HT1080 (cell line): ENCODE measurements at regions not wholly inside any gene's neighbourhood (a gene's known extent, or its start where the extent isn't known, plus 50 kb on each side); places are given as distances from the start of the nearest gene placed in this dataset.

ENCODE experiments used
- DNase-seq: peaks from one replicate; pipeline ENCODE4 v3.0.0-alpha.2; 2015; ENCODE audit warnings: low read depth

DNA sequence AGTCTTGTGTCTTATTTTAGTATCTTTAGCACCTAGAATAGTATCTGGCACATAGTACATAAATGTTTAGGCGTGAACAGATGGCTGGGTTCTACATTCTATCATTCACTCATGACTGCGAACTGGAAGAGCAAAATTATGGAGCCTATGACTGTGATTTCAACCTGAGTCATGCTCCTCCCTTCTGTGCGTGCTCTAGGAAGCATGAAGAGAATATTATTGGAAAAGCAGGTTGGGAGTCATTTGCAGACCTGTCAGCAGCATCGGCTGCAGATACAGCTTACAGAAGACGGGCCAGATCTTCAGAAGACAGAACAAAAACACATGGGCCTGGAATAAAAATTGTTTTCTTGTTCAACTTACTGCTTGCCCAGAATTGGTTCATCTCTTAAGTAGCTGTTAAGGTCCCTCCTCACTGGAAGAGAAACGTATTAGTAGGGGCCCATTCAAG lies 344.0 kb upstream of the USP24 start:
- no peak for DNase-seq

DNA sequence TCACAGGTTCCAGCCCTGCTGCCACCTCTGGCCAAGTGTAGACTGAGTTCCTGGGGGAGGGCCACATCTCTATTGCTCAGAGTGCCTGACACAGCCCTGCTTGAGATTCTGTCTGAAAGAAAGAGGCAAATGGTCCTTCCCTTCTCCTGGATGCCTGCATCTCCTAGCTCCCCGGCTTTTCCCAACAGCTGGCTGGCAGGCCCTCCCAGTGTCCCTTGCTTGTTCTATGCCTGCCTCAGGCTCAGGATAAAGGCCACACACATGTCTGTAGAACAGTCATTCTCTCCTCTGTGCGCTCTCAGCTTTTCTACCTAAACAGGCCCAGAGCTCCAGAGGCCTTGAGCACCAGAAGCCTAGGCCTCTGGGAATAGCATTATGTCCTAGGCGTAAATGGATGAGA lies 343.4 kb upstream of the USP24 start:
- no peak for DNase-seq

DNA sequence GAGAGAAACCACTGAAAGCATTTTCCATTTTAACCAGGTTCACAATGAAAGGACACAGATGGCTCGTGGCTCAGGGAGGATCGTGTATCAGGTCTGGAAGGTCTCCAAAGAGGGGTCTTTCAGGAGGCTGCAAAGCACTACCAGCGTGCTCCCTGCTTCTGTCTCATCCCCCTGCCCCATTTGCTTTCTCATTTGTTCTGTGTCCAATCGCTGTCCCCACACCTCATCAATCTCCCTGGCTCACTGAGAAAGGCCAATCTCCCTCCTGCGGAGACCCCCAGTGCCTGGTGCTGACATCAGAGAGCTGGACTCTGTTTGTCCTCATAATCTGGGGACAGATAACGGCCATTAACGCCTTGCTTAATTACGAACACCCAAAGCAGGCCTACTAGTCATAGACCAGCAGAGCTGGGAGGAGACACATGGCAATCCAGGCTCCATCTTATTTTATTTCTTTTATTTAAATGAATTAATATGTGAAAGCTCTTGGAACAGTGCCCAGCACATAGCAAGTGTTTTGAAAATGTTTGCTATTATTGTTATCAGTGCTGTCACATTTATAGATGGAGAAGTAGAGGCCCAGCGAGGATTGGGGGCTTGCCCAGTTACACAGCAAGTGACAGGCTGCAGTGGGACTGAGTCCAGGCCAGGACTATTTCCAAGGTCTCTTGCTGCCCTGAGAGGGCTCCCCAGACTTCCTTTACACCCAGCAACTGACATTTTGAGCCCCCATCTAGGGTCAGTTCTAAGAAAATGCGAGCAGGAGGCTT lies 341.0 kb upstream of the USP24 start:
- DNase-seq: no peak

DNA sequence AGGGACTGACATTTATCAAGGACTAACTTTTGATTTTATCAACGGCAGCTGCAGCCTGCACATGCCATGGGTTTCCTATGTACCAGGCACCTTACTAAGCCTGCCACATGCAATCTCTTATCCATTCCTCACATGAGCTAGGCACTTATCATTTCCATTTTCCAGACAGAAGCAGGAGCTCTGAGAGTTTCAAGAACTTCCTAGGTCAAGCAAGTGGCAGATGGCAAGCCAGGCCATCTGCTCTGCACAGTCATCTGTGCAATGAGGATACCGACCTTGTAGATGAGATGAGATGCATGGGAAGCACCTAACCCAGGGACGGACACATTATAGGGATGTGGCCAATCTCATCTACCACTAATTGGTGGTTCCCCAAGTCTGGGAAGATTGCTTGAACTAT lies 339.4 kb upstream of the USP24 start:
- no peak for DNase-seq

DNA sequence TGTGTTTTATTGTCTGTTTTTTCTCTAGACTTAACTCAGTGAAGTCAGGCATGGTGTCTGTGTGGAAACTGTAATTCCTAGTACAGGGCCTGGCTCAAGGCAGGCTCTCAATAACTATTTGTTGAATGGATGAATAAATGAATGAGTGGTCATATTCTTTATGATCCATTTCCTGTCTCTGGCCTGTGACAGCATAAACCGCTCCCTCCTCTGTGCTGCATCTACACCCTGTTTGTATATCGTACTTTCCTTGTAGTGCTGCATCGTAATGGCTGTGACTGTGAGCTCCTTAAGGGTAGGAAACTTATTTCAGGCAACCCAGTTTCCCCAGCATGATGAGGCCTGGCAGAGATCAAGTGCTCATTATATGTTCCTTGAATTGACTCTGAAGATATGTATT lies 337.5 kb upstream of the USP24 start:
- DNase-seq: no peak

DNA sequence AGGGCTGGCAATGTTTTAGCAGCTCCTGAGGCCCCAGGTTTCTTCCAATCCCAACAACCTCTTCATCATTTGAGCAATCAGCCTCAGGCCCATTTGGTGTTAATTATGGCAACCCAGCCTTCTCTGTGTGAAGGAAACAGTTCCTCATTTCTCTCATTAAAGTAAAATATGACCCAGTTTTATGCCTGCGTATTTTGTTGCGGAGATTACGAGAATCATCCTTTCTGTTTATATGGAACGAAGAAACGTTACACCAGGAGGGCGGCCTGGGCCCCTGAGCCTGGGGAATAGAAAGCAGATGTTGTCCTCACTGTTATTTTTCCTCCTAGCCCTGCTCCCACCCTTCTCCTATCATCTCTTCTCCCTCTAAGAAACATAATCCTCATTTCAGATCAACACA lies 332.2 kb upstream of the USP24 start:
- DNase-seq: no peak

DNA sequence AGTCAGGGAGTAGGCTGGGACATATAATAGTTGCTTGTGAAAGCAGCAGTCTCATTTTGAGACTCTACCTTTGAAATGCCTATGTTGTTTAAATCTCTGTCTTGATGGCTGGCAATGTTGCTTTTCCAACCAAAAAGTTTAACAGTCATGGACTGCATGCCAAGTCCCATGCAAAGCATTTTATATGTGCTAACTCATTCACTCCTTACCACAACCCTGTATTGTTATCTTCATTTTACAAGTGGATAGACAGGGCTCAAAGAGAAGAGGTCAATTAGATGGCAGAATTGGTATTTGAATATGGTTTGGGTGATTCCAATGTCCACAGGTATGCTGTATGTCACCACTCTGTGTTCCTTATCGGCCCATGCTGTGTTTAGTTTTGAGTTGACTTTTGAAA lies 331.4 kb upstream of the USP24 start:
- no peak for DNase-seq

DNA sequence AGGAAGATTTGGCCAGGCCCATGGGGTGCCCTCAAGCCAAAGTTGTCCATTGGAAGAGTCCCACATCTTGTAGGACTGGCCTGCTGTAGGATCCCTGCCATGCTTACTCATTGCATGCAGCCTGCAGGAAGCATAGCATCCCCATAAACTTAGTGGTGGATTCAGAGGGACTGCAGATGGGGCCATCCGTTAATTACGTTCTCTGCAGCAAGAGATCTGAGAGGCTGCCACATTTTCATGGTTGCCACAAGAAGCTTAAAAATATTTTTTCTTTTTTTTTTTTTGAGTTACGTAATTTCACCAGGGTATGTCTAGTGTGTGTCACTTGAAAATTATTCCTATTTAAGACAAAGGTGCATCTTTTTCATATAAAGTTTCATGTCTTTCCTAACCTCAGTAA lies 329.7 kb upstream of the USP24 start:
- DNase-seq: no peak

DNA sequence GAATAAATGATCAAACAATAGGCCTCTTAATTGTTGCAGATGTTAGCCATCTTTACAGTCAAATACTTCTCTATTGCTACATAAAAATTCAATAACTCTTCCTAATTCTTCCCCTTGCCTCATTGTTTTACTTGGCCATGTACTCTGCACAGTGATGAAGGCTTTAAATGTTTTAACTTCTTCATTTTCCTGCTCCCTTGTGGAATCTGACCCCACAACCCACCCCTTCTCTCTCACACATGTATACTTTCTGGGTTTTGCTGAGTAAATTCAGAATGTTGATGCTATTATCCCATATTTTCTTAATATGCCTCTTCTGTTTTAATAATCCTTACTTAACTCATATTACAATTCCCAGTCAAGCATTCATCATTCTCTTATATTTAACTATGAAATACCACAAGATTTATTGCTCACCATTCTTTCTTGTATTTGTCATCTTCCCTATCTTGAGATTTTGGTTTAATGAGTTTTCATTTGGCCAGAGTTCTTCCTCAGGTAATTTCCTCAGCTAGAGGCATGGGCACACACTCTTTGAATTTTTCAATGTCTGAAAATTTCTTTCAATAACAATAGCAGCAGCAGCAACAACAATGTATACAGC lies 327.8 kb upstream of the USP24 start:
- no peak for DNase-seq

DNA sequence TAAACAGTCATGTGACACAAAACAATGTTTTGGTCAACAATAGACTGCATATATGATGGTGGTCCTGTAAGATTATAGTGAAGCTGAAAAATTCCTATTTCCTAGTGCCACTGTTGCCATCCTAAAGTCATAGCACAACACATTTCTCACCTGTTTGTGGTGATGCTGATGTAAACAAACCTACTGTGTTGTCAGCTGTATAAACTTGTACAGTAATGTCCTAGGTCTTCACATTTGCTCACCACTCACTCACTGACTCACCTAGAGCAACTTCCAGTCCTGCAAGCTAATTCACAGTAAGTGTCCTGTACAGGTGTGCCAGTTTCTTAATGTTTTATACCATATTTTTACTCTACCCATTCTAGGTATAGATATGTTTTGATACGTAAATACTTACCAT lies 326.1 kb upstream of the USP24 start:
- no peak for DNase-seq

DNA sequence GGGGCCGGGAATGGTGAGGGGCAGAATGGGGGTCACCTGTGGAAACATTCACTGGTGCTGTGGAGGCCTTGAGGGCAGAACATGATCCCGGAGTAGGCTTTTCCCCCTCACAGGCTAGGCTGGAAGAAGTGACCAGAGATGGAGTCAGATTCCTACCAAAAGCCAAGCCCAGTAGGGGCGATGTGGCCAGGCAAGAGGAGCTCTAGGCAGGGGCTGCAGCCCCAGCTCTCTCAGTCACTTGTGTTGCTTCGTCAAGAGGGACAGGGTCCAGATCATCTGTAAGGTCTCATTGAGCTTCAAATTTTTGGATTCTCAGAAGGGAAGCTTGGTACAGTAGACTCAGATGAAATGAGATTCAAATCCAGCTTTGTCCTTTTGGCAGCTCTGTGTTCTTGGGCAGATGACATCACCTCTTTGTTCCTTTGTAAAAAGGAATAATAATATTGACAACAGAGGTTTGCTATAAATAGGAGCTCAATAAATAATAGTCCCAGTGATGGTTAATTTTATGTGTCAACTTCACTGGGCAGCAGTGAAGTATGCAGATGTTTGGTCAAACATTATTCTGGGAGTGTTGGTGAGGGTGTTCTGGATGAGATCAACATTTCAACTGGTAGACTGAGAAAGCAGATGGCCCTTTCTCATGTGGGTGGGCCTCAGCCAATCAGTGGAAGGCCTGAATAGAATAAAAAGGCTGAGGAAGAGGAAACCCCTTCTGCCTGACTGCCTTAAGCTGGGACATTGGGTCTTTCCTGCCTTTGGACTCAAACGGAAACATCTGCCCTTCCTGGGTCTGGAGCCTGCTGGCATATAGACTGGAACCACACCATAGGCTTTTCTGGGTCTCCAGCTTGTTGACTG lies 324.7 kb upstream of the USP24 start:
- DNase-seq: no peak

DNA sequence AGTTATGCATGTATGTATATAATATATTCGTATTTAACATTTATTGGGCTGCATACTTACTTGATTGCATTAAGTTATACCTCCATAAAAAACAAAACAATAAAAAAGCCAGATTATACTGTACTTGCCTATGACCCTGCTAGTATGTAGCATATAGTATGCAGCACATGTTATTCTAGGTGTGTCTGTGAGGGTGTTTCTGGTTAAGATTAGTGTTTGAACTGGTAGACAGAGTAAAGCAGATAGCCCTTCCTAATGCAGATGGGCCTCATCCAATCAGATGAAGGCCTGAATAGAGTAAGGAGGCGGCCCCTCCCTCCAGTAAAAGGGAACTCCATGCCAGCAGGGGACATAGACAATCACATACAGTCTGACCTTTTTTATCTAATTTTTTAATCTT lies 323.3 kb upstream of the USP24 start:
- DNase-seq: no peak

DNA sequence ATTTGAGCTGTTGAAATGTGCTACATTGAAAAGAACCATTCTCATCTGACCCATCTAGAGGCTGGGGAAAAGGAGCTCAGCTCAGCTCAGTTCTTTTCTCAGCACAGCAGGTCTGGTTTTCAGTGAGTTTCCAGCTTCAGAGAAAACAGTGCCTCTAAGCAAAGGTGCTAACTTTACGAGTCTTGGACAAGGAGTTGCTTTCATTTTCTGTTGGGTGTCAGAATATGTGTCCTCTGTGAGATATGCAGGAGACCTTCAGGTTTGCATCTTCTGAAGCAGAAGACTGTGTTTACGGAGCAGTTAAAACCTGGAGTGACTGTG lies 321.3 kb upstream of the USP24 start:
- DNase-seq: no peak

DNA sequence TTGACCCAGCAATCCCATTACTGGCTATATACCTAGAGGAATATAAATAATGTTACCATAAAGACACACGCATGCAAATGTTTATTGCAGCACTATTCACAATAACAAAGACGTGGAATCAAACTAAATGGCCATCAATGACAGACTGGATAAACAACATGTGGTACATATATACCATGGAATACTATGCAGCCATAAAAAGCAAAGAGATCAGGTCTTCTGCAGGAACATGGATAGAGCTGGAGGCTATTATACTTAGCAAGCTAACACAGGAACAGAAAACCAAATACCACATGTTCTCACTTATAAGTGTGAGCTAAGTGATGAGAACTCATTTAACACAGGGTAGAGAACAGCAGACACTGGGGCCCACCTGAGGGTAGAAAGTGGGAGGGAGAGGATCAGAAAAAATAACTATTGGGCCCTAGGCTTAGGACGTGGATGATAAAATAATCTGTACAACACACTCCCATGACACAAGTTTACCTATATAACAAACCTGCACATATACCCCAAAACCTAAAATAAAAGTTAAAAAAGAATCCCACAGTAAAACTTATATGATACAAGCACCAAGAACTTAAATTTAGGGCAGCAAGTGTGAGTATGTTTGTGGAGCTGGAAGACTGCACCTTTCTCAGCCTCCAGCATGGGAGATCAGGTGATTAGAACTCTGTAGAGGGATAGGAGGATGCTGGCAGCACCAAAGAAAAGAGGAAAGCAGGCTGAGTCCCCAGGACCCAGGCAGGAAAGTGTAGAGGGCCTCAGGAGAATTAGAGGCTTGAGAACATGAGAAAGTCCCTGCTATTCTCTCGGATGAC lies 320.8 kb upstream of the USP24 start:
- DNase-seq: no peak

DNA sequence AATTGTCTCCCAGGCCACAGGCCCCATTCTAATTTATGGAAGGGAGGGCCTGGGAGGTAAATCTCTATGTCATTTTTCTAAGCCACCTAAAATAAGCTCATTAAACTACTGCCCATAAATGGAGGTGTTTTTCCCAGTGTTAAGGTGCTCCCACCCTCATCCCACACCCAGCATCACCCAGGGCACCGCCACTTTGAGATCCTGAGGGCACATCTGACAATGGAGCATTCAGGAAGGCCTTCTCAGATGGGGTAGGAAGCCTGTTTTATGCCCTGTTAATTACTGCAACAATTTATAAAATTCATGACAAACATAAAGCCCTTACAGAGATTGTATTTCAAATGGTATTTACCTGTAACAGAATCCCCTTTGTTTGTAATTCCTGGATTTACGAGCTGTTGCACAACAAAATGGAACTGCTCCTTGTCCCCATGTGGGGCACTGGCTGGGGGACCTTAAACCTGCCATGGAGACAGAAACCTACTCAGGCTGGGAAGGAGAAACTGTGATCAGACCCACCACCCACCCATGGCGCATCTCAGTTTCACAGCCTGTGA lies 319.5 kb upstream of the USP24 start:
- no peak for DNase-seq

DNA sequence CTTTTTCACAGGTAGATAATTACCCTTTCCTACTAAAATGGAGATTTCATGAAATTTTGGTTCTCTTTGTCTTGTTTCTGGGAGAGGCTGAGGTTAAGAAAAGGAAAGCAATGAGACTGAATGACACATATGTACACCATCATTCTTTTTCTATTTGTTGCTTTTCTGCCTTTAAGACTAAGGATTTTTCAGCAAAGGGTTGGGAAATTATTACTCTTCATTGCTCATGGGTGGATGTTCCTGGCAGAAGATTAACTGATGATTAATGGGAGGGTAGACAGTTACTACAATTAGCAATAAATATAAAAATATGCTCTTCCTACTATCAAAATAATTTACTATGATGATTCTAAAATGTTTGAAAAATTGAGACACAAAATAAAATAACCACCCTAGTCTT lies 316.5 kb upstream of the USP24 start:
- no peak for DNase-seq

DNA sequence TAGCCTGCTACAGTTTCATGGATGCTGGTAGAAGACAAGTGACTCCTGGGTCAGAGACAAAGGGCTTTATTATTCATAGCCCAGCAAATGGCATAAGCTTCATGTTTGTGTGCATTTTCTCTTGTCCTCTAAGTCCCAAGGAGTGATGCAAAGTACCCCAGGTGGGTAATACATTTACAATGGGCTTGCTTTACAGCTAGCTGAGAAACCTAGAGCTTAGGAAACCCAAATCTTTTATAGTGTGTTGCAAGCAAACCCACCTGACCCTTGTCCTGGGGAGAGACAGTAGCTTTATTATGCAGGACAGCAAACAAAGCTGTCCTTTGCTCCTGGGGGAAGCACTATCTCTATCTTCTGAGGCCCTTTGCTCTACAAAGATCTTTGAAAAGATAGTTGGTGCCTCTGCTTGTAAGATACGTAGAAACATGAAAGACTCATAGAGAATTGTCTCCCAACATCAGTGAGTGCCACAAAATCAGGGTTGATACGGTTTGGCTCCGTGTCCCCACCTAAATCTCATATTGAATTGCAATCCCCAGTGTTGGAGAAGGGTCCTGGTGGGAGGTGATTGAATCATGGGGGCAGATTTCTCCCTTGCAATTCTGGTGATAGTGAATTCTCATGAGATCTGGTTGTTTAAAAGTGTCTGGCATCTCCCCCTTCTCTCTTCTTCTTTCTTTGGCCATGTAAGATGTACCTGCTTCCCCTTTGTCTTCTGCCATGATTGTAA lies 315.8 kb upstream of the USP24 start:
- DNase-seq: no peak

DNA sequence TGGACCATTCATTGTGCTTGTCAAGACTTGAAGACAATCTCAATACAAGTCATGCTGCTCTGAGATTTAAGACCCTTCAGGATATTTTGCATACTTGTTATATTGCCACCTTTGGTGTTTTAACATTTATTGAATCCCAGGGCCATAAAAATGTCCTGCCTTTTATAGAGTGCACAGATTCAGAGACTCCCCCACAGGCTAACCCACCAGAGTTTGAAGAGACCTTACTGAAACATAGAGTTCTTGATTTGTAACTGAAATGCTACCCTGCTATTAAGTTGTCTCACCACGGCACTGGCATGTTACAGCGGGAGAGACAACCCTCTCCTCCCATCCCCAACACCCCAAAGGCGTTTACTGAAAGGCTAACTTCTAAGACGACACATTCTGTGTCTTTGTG lies 313.9 kb upstream of the USP24 start:
- DNase-seq: no peak

DNA sequence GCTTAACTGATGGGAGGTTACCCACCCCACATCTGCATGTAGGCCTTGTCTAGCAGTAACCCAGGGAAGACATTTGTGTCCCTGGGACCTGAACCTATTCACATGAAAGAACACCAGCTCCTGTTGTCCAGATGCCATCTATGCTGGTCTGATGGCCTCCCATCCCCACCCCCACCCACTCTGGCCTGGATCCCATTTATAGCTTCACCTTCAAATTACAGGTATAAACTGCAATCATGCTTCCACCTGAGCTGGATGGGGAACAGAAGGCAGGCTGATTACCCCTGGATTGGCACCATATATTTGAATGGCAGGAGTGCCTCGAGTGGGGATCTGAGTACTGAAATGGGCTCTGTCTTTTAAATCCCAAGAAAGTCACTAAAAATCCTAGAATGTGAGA lies 312.7 kb upstream of the USP24 start:
- DNase-seq: no peak

DNA sequence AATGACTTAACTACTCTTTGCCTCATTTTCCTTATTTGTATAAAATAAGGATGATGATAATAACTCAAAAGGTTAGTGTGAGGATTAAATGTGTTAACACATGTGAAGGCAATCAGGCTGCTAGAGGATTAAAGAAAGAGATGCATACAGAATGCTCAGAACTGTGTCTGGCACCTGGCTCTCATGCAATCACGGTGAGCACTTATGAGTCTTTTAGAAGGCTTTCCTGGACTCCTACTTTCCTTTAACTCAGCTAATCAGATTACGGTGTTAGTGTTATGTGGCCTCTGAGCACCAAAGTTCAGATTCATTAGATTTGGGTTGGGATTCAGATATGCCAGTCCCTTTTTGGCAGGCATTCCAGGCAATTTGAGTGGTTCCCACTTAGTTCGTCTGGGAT lies 311.6 kb upstream of the USP24 start:
- DNase-seq: no peak

DNA sequence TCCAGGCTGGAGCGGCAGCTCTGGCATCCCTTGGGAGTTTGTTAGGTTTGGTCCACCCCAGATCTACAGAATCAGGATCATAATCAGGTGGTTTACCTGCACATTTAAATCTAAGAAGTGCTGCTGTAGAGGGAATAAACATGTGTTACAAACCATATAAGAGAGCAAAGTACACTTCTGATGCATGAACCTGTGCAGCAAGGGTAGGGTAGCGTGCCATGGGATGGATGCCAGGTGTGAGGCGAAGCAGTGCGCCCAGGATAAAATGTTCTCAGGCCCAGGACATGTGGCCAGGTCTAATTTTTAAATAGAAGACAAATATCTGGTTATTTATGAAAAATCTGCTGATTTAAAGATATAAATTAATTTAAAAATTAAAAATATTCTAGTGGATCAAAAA lies 308.8 kb upstream of the USP24 start:
- no peak for DNase-seq
